Neural cell (in vitro differentiated cells): ENCODE measurements at regions not wholly inside any gene's neighbourhood (a gene's known extent, or its start where the extent isn't known, plus 50 kb on each side); places are given as distances from the start of the nearest gene placed in this dataset.
"Not testable (repeated sequence)": the region's sequence is repeated elsewhere in the genome, so short reads cannot be mapped to it uniquely, and the experiment has no call there.

Experiments
- H2AFZ ChIP-seq: fragments of 200-600, 300-800 bp; sonication (generic), shearing (Covaris generic); 2 replicates; pipeline ENCODE4 v1.6.0; 2014; ENCODE audit warnings: low read depth, mild to moderate bottlenecking, antibody characterized with exemption, low read length, moderate library complexity
- H3F3A ChIP-seq: fragments of 200-600 bp; shearing (Covaris generic); 2 replicates; pipeline ENCODE4 v1.6.1; 2016; ENCODE audit warnings: mild to moderate bottlenecking, moderate library complexity, mixed read lengths, antibody characterized with exemption, low read length; ENCODE audit not compliant: insufficient read depth, poor library complexity, severe bottlenecking
- H3K27ac ChIP-seq: fragments of 200-600, 300-800 bp; sonication (generic), shearing (Covaris generic); 2 replicates; pipeline ENCODE4 v1.5.1; 2014; ENCODE audit warnings: mild to moderate bottlenecking, low read length, moderate library complexity
- H3K27me3 ChIP-seq: fragments of 300-800, 200-600 bp; sonication (generic), shearing (Covaris generic); 2 replicates; pipeline ENCODE4 v1.6.0; 2014; ENCODE audit warnings: mild to moderate bottlenecking, low read depth, low read length, moderate library complexity; ENCODE audit not compliant: insufficient read depth
- H3K36me3 ChIP-seq: fragments of 300-800, 200-600 bp; sonication (generic), shearing (Covaris generic); 2 replicates; pipeline ENCODE4 v1.5.1; 2014; ENCODE audit warnings: mild to moderate bottlenecking, antibody characterized with exemption, low read length, moderate library complexity; ENCODE audit not compliant: insufficient read depth
- H3K4me2 ChIP-seq: fragments of 300-800, 200-600 bp; sonication (generic), shearing (Covaris generic); 2 replicates; pipeline ENCODE4 v1.6.0; 2014; ENCODE audit warnings: mild to moderate bottlenecking, low read length
- H3K4me3 ChIP-seq: fragments of 300-800, 200-600 bp; sonication (generic), shearing (Covaris generic); 2 replicates; pipeline ENCODE4 v1.5.1; 2014; ENCODE audit warnings: mild to moderate bottlenecking, low read length, moderate library complexity
- H3K79me2 ChIP-seq: fragments of 200-600 bp; shearing (Covaris generic); replicated peaks from 2 replicates; pipeline ENCODE4 v1.6.0; 2014; ENCODE audit warnings: mild to moderate bottlenecking, low read length, moderate library complexity; ENCODE audit not compliant: insufficient read depth
- H3K9ac ChIP-seq: fragments of 300-800, 200-600 bp; sonication (generic), shearing (Covaris generic); 2 replicates; pipeline ENCODE4 v1.6.1; 2016; ENCODE audit warnings: mild to moderate bottlenecking, low read length, mixed read lengths
- H3K9me2 ChIP-seq: fragments of 200-600 bp; shearing (Covaris generic); 2 replicates; pipeline ENCODE4 v1.6.1; 2016; ENCODE audit warnings: mild to moderate bottlenecking, low read length, mixed read lengths; ENCODE audit not compliant: insufficient read depth
- H3K9me3 ChIP-seq: fragments of 200-600, 300-800 bp; sonication (generic), shearing (Covaris generic); 2 replicates; pipeline ENCODE4 v1.6.1; 2016; ENCODE audit warnings: mild to moderate bottlenecking, mixed run types, low read length, moderate library complexity, mixed read lengths
- H4K20me1 ChIP-seq: fragments of 200-600 bp; shearing (Covaris generic); 2 replicates; pipeline ENCODE4 v1.6.1; 2016; ENCODE audit warnings: mild to moderate bottlenecking, mixed run types; ENCODE audit not compliant: insufficient read depth
- EP300 ChIP-seq: fragments of 450-650 bp; conservative IDR thresholded peaks from 2 replicates; pipeline ENCODE4 v1.6.1; 2014; ENCODE audit warnings: antibody characterized with exemption, mild to moderate bottlenecking, moderate library complexity; ENCODE audit not compliant: poor library complexity, severe bottlenecking
- EZH2 ChIP-seq: fragments of 200-600, 300-800 bp; shearing (Covaris generic), sonication (generic); IDR thresholded peaks from 2 replicates; pipeline ENCODE4 v1.6.1; 2014; ENCODE audit warnings: antibody characterized with exemption, low read length, borderline replicate concordance, mild to moderate bottlenecking; ENCODE audit not compliant: insufficient read depth, poor library complexity, severe bottlenecking
- MXI1 ChIP-seq: fragments of 450-650 bp; conservative IDR thresholded peaks from 2 replicates; pipeline ENCODE4 v1.6.1; 2014; ENCODE audit warnings: antibody characterized with exemption, mild to moderate bottlenecking; ENCODE audit not compliant: poor library complexity, severe bottlenecking
- POLR2AphosphoS5 ChIP-seq: IDR thresholded peaks from 2 replicates; pipeline ENCODE4 v1.6.1; 2012
- RAD21 ChIP-seq: fragments of 450-650 bp; conservative IDR thresholded peaks from 2 replicates; pipeline ENCODE4 v1.6.1; 2014; ENCODE audit warnings: antibody characterized with exemption, mild to moderate bottlenecking, moderate library complexity
- SMC3 ChIP-seq: fragments of 450-650 bp; conservative IDR thresholded peaks from 2 replicates; pipeline ENCODE4 v1.6.1; 2014; ENCODE audit warnings: antibody characterized with exemption, mild to moderate bottlenecking, moderate library complexity; ENCODE audit not compliant: poor library complexity
- TAF1 ChIP-seq: IDR thresholded peaks from 2 replicates; pipeline ENCODE4 v1.6.1; 2012; ENCODE audit warnings: low read depth
- TF ChIP-seq, protein P1 (sequence below): fragments of 450-650 bp; IDR thresholded peaks from 2 replicates; pipeline ENCODE4 v1.5.1; 2014; ENCODE audit warnings: antibody characterized with exemption, mild to moderate bottlenecking, moderate library complexity; ENCODE audit not compliant: poor library complexity, severe bottlenecking
- TF ChIP-seq, protein P2 (sequence below): IDR thresholded peaks from 2 replicates; pipeline ENCODE4 v1.6.1; 2012; ENCODE audit warnings: borderline replicate concordance

DNA sequence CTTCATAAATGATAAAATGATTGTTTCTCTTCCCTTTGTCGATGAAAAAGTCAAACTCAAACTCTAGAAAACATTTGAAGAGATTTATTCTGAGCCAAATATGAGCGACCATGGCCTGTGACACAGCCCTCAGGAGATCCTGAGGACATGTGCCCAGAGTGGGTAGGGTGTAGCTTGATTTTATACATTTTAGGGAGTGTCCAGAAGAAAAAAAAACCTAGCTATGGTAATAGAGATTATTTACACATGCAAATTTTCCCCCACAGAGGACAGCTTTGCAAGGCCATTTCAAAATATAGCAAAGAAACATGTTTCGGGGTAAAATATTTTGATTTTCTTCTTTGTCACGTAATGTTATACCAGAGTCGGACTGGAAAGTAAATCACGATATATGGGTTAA is 92.4 kb upstream of the TRIB2 start:
- Histone ChIP-seq H3K79me2 (no peaks in the 10 kb centered on the region), H3F3A (no peaks in the 10 kb centered on the region), H3K4me3 (no peak overlapping the region), H3K4me2 (no peak overlapping the region), H3K36me3 (no peaks in the 10 kb centered on the region), H2AFZ (no peak overlapping the region), H3K27ac (no peak overlapping the region), H4K20me1 (no peaks in the 10 kb centered on the region), H3K27me3 (no peaks in the 10 kb centered on the region), H3K9ac (no peak overlapping the region), H3K9me3 (no peaks in the 10 kb centered on the region), H3K9me2 (no peaks in the 10 kb centered on the region)
- no peak for TF ChIP-seq MXI1
- no peak for TF ChIP-seq TAF1
- TF ChIP-seq EZH2, result no peak
- no peak for TF ChIP-seq RAD21
- no peak for TF ChIP-seq EP300
- no peak for TF ChIP-seq POLR2AphosphoS5
- TF ChIP-seq SMC3, result no peak
- TF ChIP-seq, protein P1, sequence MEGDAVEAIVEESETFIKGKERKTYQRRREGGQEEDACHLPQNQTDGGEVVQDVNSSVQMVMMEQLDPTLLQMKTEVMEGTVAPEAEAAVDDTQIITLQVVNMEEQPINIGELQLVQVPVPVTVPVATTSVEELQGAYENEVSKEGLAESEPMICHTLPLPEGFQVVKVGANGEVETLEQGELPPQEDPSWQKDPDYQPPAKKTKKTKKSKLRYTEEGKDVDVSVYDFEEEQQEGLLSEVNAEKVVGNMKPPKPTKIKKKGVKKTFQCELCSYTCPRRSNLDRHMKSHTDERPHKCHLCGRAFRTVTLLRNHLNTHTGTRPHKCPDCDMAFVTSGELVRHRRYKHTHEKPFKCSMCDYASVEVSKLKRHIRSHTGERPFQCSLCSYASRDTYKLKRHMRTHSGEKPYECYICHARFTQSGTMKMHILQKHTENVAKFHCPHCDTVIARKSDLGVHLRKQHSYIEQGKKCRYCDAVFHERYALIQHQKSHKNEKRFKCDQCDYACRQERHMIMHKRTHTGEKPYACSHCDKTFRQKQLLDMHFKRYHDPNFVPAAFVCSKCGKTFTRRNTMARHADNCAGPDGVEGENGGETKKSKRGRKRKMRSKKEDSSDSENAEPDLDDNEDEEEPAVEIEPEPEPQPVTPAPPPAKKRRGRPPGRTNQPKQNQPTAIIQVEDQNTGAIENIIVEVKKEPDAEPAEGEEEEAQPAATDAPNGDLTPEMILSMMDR, result no peak
- TF ChIP-seq, protein P2, sequence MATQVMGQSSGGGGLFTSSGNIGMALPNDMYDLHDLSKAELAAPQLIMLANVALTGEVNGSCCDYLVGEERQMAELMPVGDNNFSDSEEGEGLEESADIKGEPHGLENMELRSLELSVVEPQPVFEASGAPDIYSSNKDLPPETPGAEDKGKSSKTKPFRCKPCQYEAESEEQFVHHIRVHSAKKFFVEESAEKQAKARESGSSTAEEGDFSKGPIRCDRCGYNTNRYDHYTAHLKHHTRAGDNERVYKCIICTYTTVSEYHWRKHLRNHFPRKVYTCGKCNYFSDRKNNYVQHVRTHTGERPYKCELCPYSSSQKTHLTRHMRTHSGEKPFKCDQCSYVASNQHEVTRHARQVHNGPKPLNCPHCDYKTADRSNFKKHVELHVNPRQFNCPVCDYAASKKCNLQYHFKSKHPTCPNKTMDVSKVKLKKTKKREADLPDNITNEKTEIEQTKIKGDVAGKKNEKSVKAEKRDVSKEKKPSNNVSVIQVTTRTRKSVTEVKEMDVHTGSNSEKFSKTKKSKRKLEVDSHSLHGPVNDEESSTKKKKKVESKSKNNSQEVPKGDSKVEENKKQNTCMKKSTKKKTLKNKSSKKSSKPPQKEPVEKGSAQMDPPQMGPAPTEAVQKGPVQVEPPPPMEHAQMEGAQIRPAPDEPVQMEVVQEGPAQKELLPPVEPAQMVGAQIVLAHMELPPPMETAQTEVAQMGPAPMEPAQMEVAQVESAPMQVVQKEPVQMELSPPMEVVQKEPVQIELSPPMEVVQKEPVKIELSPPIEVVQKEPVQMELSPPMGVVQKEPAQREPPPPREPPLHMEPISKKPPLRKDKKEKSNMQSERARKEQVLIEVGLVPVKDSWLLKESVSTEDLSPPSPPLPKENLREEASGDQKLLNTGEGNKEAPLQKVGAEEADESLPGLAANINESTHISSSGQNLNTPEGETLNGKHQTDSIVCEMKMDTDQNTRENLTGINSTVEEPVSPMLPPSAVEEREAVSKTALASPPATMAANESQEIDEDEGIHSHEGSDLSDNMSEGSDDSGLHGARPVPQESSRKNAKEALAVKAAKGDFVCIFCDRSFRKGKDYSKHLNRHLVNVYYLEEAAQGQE, result no peak

DNA sequence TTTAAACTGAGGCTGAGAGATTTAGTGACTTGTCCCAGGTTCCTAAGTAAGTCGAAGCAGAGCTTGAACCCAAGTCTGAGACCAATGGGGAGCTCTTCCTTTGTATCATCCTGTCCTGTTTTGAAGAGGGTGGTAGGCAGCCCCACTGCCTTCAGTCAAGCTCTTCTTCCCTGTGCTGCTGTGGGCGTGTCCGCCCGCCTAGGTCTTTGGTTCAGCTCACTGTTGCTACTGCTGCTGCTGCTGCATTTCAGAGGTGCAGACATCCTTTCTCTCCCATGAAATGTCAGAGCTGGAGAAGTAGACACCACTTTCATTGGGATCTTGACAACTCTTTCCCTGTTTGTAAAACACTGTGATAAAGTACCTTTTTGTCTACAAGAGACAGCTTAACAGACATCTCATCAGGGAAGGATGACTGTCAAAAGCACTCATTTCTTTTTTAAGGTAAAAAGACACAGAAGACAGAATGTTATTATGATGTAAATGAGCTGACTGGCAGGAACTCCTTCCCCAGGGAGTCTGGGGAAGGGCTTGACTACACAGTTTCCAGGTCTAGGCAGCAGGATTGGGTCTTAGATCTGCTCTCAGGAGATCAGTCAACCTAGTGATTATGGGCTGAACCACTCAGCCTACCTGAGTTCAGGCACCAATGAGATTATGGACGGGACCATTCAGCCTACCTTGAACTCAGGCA is 91.7 kb upstream of the TRIB2 start:
- TF ChIP-seq MXI1, result no peak
- TF ChIP-seq POLR2AphosphoS5, result peak; percentile 91
- peak; percentile 39 for TF ChIP-seq RAD21
- TF ChIP-seq SMC3, result peak; percentile 35
- TF ChIP-seq, protein P2, result peak; percentile 83
- TF ChIP-seq, protein P1, result no peak
- TF ChIP-seq EZH2, result no peak
- no peak for TF ChIP-seq TAF1
- TF ChIP-seq EP300, result peak; percentile 99
- no peak overlapping the region for H3K4me2 ChIP-seq
- H3K36me3 ChIP-seq, result no peaks in the 10 kb centered on the region
- H3K27me3 ChIP-seq, result no peaks in the 10 kb centered on the region
- H3K27ac ChIP-seq, result peak overlapping the region; percentile 28
- H3K9me2 ChIP-seq, result no peaks in the 10 kb centered on the region
- no peaks in the 10 kb centered on the region for H4K20me1 ChIP-seq
- H3F3A ChIP-seq, result no peaks in the 10 kb centered on the region
- H3K9me3 ChIP-seq, result no peaks in the 10 kb centered on the region
- no peak overlapping the region for H2AFZ ChIP-seq
- H3K9ac ChIP-seq, result no peak overlapping the region
- H3K4me3 ChIP-seq, result no peak overlapping the region
- H3K79me2 ChIP-seq, result no peaks in the 10 kb centered on the region

DNA sequence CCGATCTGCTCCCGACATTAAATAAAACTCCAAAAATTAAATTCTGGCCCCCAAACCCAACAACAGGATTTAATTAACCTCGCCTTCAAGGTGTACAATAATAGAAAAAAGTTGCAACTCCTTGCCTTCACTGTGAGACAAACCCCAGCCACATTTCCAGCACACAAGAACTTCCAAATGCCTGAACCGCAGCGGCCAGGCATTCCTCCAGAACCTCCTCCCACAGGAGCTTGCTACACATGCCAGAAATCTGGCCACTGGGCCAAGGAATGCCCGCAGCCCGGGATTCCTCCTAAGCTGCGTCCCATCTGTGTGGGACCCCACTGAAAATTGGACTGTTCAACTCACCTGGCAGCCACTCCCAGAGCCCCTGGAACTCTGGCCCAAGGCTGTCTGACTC is 88.2 kb upstream of the TRIB2 start:
- H3K9me3 ChIP-seq, H3K4me3 ChIP-seq, H3K79me2 ChIP-seq, H3K36me3 ChIP-seq, H3K9ac ChIP-seq, H3F3A ChIP-seq, H2AFZ ChIP-seq, H3K4me2 ChIP-seq, H4K20me1 ChIP-seq, H3K27ac ChIP-seq, H3K9me2 ChIP-seq, H3K27me3 ChIP-seq: not testable (repeated sequence)
